MM.1S (cell line): ENCODE measurements at regions not wholly inside any gene's neighbourhood (a gene's known extent, or its start where the extent isn't known, plus 50 kb on each side); places are given as distances from the start of the nearest gene placed in this dataset.

ENCODE experiments used
- EZH2phosphoT487 ChIP-seq: fragments of 300-600 bp; sonication (generic); IDR thresholded peaks from 2 replicates; pipeline ENCODE4 v1.6.1; 2018; ENCODE audit warnings: antibody characterized with exemption, low read length
- TF ChIP-seq, protein P1 (sequence below): fragments of 300-600 bp; sonication (generic); IDR thresholded peaks from 2 replicates; pipeline ENCODE4 v1.5.1; 2016; ENCODE audit warnings: antibody characterized with exemption, low read length, mixed read lengths

DNA sequence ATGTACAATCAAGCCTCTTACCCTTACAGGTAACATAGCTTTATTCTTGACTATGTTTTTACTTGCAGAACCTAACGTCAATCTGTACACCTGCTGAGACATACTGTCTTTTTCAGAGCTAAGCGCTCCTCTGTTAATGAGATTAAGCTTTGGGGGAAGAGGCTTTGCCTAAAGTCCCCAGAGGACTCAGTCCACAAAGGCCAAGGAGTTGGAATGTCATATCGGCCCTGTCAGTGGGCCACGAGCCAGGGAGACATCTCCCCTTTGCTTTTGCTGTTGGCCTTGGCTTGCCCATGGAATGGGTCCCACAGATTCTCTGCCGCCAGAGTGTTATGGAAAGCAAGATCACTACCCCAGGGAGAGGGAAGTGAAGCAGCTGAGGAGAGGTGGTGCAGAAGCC, 64.1 kb upstream of the SOX4 start:
- TF ChIP-seq, protein P1, sequence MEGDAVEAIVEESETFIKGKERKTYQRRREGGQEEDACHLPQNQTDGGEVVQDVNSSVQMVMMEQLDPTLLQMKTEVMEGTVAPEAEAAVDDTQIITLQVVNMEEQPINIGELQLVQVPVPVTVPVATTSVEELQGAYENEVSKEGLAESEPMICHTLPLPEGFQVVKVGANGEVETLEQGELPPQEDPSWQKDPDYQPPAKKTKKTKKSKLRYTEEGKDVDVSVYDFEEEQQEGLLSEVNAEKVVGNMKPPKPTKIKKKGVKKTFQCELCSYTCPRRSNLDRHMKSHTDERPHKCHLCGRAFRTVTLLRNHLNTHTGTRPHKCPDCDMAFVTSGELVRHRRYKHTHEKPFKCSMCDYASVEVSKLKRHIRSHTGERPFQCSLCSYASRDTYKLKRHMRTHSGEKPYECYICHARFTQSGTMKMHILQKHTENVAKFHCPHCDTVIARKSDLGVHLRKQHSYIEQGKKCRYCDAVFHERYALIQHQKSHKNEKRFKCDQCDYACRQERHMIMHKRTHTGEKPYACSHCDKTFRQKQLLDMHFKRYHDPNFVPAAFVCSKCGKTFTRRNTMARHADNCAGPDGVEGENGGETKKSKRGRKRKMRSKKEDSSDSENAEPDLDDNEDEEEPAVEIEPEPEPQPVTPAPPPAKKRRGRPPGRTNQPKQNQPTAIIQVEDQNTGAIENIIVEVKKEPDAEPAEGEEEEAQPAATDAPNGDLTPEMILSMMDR, result no peak
- no peak for TF ChIP-seq EZH2phosphoT487
